ENCODE measurements at regions not wholly inside any gene's neighbourhood (a gene's known extent, or its start where the extent isn't known, plus 50 kb on each side); places are given as distances from the start of the nearest gene placed in this dataset.
"Not testable (repeated sequence)": the region's sequence is repeated elsewhere in the genome, so short reads cannot be mapped to it uniquely, and the experiment has no call there.

DNA sequence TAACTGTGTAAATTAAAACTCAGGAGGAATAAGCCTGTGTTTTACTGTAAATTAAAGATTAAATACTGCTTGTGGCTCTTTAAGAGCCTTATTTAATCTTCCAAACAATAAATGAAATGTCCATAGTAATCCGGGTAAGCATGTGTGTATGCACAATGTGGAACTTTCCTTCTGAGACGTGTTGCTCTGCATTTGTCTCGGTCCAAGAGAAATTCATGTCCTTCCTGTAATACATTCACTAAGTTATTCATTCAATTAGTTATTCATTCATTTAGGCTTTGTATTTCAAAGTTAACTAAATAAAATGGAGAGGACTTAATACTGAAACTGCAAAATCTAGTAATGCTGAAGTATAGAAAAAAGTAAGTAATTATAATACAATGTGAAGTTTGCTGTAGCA, 2728.8 kb downstream of the PCDH7 start:
- no peak for DNase-seq

DNA sequence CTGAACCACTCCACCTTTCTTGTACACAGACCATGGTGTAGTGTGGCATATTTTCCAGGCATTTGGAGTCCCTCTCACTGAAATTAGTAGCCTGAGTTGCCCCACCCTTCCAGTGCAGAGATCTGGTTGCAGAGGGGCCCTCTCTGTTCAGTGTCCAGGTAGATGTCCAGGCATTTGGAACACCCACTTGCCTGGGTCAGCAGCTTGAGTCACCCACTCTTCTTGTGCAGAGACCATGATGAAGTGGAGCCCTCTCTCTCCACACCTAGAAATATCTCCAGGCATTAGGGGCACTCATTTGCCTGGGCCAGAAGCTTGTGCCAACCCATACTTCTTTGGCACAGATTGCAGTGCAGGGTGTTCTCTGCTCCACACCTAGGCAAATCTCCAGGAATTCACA, 2733.3 kb downstream of the PCDH7 start:
- DNase-seq: no peak

DNA sequence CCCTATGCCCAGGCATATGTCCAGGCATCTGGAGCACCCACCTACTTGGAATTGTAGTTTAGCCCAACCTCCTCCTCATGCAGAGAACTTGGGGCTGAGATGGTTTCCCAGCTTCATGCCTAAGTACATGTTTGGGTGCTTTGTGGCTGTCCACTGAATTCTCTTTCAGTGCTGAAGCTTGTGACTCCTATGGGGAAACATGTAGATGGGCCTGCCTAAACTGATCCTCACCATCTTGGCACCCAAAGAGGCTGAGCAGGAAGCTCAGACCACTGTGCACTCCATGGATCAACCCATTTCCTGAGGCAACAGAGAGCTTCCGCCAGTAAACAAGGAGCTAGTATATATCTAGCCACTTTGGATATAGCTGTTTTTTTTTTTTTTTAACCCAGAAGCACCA, 2733.7 kb downstream of the PCDH7 start:
- DNase-seq: no peak

DNA sequence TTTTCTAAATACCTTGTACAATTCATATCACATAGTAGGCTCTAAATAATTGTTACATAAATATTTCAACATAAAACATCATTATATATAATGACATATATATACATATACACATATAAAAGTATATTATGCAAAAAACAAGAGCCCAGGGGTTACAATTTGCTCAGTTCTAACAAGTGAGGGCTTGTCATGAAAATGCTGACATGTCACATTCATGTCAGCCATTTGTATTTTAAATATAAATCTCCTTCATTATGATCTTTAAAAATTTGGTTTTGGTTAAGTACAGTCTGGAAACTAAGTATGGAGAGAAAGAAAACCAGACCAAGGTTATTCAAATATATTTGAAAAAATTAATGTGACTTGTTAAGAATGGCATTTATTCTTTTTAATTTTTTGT, 2745.4 kb downstream of the PCDH7 start:
- DNase-seq: no peak

DNA sequence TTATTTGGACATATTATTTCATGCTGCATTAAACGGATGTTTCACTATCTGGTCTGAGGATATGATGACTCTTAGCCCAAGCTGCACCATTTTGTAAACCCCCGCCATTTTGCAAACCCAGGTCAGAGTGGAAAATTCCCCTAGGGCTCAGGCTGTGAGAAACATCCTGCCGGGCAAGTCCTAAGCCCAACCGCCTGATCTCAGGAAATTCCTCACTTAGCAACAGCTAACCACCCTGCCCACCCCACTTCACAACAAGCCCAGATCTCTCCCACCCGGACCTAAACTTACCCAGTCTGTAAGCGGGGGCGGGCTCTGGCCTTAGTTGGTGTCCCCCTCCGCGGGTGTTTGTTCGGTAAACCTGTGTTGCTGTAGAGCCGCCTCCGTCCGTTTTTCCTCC, 2747.1 kb downstream of the PCDH7 start:
- no peak for DNase-seq

DNA sequence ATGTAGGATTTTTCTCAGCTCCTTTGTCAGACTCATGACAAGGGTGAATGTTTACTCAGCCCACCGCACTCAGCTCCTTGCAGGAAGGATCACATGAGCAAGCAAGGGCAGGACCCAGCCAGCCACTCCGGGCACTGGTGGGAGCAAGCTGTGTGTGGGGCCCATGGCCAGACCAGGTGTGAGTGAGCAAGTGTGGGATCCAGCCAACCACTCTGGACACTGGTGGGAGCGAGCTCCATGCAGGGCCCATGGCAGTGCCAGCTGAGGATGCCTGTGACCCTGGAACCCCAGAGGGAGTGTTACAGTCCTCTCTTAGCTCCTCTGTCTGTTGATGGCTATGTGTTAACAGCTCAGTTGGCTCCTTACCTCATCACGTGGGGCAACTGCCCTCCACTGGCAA, 2750.6 kb downstream of the PCDH7 start:
- DNase-seq: no peak

DNA sequence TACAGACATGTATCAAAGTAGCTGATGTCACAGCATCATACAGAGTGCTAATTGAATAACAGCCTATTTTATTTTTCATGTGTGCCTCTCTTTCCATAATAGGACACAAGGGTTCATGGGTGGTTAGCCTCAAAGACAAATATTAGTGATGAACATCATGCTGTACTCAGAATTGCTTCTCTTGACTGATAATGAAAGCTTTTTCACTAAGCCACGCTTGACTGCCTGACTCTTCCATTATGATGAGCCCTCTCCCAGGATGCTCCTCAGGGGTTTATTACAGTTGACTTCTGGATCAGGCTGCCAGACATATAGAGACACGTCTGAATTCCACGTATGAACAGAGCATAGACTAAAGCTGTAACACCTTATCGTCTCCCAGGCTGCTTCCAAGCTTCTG, 2757.5 kb downstream of the PCDH7 start:
- DNase-seq: no peak

DNA sequence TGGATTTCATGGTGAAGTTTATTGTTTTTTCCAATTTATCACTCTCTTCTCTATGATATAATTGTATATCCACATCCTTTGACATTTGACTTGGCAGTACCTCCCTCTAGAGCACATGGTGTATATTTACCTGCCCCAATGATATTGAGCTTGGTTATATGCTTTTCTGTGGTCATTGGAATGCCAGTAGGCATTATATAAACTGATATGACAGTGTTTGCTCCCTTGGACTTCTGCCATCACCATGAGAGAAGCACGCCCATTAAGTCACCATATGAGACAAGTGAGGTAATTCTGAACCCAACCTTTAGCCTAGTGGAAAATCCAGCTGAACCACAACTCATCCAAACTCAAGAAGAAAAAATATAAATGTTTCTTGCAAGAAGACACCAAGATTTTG, 2761.5 kb downstream of the ARAP2 start:
- DNase-seq: no peak

DNA sequence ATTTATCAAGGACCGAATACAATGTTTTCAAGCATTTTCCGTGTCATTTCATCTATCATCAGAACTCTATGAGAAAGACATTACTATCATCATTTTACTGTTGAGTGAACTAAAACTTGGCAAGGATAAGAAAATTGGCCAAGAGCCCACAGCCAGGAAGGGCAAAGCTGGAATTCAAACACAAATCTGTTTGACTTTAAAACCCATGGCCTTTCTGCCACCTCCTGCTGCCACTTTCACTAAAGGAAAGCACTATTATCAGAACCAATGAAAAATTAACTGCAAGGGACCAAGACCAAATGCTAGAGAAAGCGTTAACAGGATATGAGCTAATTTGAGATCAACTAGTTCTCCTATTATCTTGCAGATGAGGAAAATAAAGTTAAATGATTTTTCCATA, 2759.2 kb downstream of the ARAP2 start:
- no peak for DNase-seq

DNA sequence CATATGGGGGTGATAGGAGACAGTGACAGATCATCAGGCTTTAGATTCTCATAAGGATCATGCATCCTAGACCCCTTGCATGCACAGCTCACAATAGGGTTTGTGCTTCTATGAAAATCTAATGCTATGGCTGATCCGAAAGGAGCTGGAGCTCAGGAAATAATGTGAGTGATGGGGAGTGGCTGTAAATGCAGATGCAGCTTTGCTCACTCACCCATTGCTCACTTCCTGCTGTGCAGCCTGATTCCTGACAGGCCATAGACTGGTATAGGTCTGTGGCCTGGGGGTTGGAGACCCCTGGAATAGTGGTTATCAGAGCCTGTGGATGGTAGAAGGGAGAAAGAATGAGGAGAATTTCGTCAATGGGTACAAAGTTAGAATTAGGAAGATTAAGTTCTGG, 2751.1 kb downstream of the ARAP2 start:
- DNase-seq: no peak

DNA sequence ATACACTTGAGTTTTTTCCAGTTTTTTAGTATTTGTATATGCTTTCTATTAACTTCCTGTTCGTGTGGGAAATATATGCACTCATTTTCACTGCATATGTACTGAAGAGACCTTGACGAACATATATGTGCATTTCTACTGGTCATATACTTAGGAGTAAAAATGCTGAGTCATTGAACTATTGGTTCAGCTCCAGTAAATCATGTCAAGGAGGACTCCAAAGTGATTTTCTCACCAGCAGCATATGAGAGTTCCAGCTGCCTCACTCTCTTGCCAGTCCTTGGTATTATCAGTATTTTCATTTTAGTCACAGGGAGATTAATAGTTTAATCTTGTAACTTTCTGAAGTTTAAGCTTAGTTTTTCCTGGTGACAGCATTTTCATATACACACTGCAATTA, 2750.2 kb downstream of the ARAP2 start:
- no peak for DNase-seq

DNA sequence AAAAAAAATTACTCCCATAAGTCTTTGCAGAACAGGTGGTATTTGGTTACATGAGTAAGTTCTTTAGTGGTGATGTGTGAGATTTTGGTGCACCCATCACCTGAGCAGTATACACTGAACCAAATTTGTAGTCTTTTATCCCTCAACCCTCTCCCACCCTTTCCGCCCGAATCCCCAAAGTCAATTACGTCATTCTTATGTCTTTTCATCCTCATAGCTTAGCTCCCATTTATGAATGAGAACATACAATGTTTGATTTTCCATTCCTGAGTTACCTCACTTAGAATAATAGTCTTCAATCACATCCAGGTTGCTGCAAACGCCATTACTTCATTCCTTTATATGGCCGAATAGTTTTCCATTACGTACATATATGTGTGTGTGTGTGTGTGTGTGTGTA, 2742.7 kb downstream of the ARAP2 start:
- DNase-seq: not testable (repeated sequence)

DNA sequence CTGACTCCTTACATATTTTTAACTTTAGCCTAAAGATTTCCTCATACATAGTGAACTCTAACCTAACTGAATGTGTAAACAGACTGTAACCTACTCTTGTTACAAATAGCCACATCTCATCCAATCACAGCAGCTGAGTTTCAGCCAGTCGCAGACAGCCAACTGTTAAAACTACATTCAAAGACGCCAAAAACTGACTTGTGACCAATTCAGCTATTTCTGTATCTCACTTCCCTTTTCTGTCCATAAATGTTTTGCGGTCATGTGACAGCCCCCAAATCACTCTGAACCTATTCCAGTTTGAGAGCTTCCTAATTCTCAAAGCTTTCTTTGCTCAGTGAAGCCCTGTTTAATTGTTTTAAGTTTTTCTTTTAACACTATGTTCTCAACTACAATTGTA, 2731.9 kb downstream of the ARAP2 start:
- no peak for DNase-seq

DNA sequence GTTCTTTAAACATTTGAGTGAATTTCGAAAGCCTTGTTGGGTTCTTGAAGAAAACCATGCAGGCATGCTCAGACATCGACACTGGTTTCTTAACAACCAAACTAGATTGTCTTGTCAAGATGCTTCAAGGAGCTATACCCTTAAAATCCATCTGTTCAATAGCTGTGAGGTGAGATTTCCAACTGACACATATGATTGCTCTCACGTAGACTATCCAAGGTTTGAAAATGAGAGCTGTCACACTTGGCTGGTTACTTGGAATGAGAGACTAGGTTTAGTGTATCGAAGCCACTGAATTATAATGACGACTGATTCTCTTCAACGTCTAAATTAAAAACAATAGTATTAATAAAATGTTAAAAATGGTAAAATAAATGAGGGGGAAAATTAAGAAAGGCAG, 2725.5 kb downstream of the ARAP2 start:
- no peak for DNase-seq

DNA sequence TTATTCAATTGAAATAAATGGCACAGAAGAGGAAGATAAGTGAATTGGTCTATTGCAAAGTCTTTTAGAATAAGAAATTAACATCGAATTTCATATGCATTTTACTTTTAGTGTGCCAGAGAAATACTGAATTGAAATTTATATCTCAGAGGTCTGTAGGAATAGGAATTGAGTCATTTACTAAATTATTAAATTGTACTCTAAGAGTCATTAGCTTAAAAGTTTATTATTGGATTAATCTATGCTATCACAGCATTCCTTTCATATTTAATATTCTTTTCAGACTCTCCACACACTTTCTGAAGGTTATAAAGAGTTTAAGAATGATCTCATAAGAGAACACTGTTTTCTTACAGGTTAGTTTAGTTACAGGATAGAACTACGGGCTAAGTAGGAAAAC, 2711.5 kb downstream of the ARAP2 start:
- no peak for DNase-seq

DNA sequence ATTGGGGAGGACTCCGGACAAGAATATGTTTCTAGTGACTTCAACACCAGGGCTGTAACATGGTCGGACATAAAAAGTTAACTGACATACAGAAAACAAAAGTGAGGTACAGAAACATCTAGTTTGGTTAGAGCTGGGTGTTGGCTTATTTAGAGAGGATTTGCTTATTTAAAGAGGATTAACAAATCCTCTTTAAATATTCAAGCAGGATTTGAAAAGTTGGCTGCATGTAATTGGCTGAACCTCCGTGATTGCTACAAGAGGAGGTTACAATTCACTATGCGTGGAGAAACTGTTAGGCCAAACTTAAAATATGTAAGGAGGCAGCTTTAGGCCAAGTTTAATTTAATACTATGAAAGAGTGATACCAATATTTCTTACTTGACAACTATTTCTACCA, 2707.4 kb downstream of the ARAP2 start:
- no peak for DNase-seq

DNA sequence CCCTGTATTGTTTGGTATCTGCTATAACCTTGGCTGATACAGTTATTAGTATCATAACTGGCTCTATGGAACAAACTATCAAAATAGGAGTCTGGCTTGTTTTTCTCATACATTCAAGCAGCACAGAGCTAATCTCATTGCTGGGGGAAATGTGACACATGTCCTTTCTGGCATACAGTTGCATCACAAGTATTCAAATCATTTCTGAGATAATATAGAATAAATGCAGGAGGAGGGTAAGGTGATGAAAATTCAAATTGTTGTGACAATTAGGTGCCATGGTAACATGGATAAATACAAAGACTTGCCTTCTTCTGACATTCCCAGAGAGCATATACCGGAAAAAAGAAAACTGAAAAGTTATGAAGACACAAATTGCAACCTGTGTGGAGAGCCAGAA, 2706.8 kb downstream of the ARAP2 start:
- DNase-seq: no peak

DNA sequence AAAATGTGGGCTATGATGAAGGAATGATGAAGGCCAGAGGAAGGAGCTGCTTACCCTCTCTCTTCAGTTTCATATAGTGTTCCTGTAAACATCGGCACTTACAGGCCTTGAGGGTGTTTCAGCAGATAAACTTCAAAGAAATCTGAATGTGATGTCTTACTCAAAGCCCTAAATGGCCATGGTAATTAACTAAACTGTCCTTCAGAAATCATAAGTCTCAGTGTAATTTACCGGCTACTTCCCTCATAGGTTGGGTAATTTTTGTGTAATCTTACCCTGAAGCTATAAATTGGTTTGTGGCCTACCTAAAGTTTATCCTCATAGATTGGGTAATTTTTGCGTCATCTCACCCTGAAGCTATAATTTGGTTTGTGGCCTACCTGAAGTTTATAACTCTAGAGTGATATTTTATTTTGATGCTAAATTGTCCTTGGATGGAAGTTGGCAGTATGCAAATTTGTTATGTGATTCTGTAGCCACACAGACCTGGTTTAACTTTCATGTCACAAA, 2700.3 kb downstream of the ARAP2 start:
- DNase-seq: no peak

DNA sequence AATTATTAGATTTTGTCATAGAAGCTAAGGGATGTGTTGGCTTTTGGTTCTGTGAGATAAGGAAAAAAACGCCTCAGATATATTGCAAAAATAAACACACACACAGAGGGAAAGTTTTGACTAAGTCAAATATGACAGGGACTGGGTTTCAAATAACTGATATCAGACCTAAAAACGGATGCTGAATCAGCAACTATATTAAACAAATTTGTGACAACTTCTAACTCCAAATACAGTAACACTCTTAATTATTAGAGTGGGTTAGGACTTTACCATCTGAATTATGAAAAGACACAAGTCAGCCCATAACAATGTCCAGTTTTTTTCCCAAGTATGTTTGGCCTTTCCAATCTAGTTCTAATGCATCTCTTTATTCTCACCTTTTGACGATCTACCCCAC, 2693.1 kb downstream of the ARAP2 start:
- DNase-seq: no peak

DNA sequence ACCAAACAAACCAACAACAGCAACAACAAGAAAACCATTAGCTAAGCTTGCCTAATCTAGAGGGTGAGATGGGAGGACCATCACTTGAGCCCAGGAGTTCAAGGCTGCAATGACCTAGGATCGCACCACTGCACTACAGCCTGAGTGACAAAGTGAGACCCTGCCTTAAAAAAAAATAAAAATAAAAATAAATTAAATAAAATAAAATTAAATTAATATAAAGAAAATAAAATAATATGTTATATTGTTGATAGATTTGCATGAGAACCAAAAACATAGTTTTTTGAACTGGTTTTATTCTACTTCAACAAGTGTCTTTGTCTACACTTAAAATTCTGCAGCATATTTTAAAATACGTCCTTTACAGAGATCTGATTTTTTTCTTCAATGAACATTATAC, 2683.1 kb downstream of the ARAP2 start:
- no peak for DNase-seq

DNA sequence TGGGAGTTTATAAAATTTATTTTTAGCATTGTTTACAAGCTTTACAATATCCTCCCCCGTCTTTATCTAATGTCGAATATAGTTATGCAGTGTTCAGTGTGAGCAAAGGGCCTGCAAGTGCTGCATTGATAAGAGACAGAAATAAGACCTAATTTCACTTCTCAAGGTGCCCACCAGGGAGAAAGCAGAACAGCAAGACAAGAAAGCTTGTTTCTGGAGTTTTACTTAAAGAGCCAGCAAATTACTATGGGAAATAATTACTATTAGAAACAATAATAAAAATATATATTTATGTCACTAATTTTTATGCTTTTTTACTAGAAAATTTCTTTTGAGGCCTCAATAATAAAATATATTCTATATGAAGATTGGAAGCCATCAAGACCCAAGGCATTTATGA, 2677.7 kb downstream of the ARAP2 start:
- no peak for DNase-seq

DNA sequence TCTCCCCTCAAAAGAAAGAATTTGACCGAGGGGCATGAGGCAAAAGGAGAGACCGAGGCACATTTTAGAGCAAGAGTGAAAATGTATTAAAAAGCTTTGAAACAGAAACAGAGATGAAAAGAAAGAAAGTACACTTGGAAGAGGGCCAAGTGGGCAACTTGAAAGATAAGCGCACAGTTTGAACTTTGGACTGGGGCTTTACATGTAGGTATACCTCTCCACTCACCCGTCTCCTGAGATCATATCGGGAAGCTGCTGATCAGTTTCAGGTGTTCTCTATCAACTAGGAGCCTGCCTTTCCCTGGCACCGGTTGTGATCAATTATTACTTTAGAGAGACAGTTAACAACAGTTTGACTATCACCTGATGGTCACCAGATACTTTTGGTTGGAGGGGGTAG, 2666.5 kb downstream of the ARAP2 start:
- no peak for DNase-seq

DNA sequence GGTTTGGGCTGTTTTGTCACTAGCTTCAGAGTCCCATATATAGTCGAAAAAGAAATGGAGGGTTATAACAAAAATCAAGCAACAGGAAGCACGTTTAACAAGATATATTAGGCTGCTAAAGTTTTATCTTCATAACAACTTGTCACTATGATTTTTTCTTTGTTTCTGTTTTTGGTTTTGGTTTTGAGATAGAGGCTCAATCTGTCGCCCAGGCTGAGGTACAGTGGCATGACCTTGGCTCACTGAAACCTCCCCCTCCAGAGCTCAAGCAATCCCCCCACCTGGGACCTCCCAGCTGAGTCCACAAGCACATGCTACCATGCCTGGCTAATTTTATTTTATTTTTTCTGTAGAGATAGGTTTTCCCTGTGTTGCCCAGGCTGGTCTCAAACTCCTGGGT, 2664.4 kb downstream of the ARAP2 start:
- DNase-seq: no peak

DNA sequence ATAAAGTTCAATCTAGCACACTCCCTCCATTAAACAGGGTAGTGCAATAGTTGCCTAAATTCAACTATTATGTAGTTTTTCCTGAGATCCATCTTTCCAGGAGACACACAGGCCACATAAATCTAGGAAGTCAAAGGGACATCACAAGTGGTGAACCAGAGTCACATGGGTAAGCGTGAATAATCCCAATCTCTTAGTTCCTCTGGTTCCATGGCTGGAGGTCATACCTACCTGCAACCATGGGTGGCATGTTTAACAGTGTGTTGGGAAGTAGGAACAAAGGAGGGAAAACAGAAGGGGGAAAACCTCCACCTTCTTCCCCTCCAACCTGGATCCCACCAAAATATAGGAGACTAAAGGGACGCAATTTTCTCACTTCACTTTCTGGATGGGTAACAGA, 2651.6 kb downstream of the ARAP2 start:
- no peak for DNase-seq

DNA sequence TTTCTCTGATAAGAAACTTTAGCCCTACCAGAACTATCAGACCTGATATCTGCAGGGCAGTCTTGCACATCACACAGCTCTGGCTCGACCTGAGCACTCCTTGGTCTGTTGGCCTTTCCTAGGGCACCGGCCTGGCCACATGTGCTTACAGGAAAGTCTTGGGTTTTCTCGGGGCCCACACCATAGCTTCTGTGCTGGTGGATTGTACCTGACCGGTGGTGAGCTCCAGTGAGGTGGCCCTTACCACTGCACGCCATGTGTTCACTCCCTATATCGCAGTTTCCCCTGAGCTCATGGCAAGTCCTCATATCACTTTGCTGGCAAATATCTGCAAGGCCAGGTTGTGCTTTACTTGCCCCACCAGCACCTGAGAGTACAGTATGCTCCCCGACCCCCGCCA, 2637.4 kb downstream of the ARAP2 start:
- DNase-seq: no peak

DNA sequence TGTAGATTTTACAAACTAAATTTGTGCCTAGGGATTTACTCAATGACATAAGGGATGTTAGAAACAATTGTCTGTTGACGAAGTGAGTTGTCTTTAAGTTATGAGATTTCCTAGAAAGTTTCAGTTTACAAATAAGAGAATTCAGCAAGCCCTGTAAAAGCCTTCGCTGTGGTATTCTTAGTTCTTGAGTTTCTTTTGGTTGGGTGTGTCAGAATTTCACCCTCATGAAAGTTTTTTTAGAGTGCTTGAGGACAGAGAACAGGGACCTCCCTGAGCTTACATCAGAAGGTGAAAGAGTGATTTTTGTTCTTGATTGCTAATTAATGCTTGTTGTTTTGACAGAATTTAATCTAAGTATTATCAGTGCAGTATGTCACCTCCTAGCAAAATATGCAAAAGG, 2628.2 kb downstream of the ARAP2 start:
- DNase-seq: no peak
